Muscle layer of colon (tissue), 2 donors: ENCODE measurements at regions not wholly inside any gene's neighbourhood (a gene's known extent, or its start where the extent isn't known, plus 50 kb on each side); places are given as distances from the start of the nearest gene placed in this dataset.

ENCODE experiments used
- H3K27ac ChIP-seq: one replicate; pipeline ENCODE4 v1.7.0; 2013; ENCODE audit warnings: low read depth, mild to moderate bottlenecking, low read length, moderate library complexity
- H3K27me3 ChIP-seq, 2 donors: one replicate each; pipeline ENCODE4 v1.7.0; 2013; ENCODE audit warnings: low read length in 2 of 2, mild to moderate bottlenecking in 2 of 2; ENCODE audit not compliant: insufficient read depth in 2 of 2, control insufficient read depth in 1 of 2
- H3K36me3 ChIP-seq: one replicate; pipeline ENCODE4 v1.7.0; 2013; ENCODE audit warnings: mild to moderate bottlenecking, low read length; ENCODE audit not compliant: insufficient read depth
- H3K4me1 ChIP-seq: one replicate; pipeline ENCODE4 v1.7.0; 2013; ENCODE audit warnings: mild to moderate bottlenecking, low read length; ENCODE audit not compliant: insufficient read depth
- H3K4me3 ChIP-seq, 2 donors: one replicate each; pipeline ENCODE4 v1.7.0; 2013; ENCODE audit warnings: low read length in 2 of 2, low read depth in 1 of 2, mild to moderate bottlenecking in 1 of 2, moderate library complexity in 1 of 2
- H3K9ac ChIP-seq: one replicate; pipeline ENCODE4 v1.7.0; 2013; ENCODE audit warnings: low read length
- H3K9me3 ChIP-seq: one replicate; pipeline ENCODE4 v1.7.0; 2013; ENCODE audit warnings: mild to moderate bottlenecking, low read length
- donor health status: abdominal sarcoma.
- donor health status: Adenocarcinoma of cecum.

GRCh38 chr15:98203872-98204660 is 243.6 kb downstream of the ARRDC4 start:
- no peaks in the 10 kb centered on the region for H3K36me3 ChIP-seq
- no peak overlapping the region for H3K27ac ChIP-seq
- H3K4me1 ChIP-seq: no peaks in the 10 kb centered on the region
- H3K27me3 ChIP-seq: no peaks in the 10 kb centered on the region
- H3K9me3 ChIP-seq: no peaks in the 10 kb centered on the region
- no peak overlapping the region for H3K4me3 ChIP-seq
- H3K9ac ChIP-seq: no peak overlapping the region

DNA sequence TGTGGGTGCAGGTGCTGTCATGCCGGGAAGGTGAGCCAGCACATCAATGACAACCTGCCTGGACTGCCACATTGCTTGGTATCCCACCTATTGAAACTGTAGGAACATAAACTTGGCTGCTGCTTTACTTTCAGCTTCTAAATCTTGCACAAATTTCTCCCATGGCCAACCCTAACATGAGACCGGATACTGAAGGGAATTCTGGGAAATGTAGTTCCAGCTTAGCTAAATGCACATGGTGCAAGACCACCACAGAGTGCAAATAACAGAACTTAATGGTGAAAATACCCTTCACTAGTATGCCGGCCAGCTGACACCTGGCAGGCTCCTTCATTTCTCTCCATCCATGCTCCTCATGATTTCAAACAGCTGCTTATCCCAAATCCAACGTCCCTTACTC is 247.4 kb downstream of the ARRDC4 start:
- H3K27ac ChIP-seq: no peak overlapping the region
- H3K9me3 ChIP-seq: no peaks in the 10 kb centered on the region
- no peaks in the 10 kb centered on the region for H3K27me3 ChIP-seq
- no peak overlapping the region for H3K4me3 ChIP-seq
- H3K4me1 ChIP-seq: no peaks in the 10 kb centered on the region
- H3K9ac ChIP-seq: no peak overlapping the region
- H3K36me3 ChIP-seq: no peaks in the 10 kb centered on the region

- Histone ChIP-seq H3K4me1 (no peaks in the 10 kb centered on the region), H3K9ac (no peak overlapping the region), H3K27me3 (no peaks in the 10 kb centered on the region), H3K36me3 (no peaks in the 10 kb centered on the region), H3K4me3 (no peak overlapping the region), H3K27ac (no peak overlapping the region), H3K9me3 (no peaks in the 10 kb centered on the region)
Observed at GRCh38 chr15:98213346-98213979, 253.0 kb downstream of the ARRDC4 start.

- H3K9me3 ChIP-seq: no peaks in the 10 kb centered on the region
- no peaks in the 10 kb centered on the region for H3K4me1 ChIP-seq
- H3K27ac ChIP-seq: no peak overlapping the region
- H3K27me3 ChIP-seq: no peaks in the 10 kb centered on the region
- no peak overlapping the region for H3K9ac ChIP-seq
- H3K36me3 ChIP-seq: no peaks in the 10 kb centered on the region
- no peak overlapping the region for H3K4me3 ChIP-seq
Observed at GRCh38 chr15:98216166-98216565, 255.7 kb downstream of the ARRDC4 start.

- Histone ChIP-seq H3K27ac (no peak overlapping the region), H3K27me3 (no peaks in the 10 kb centered on the region), H3K9me3 (no peaks in the 10 kb centered on the region), H3K4me1 (no peaks in the 10 kb centered on the region), H3K36me3 (no peaks in the 10 kb centered on the region), H3K4me3 (no peak overlapping the region), H3K9ac (no peak overlapping the region)
Observed at GRCh38 chr15:98217356-98217755, 256.9 kb downstream of the ARRDC4 start.

DNA sequence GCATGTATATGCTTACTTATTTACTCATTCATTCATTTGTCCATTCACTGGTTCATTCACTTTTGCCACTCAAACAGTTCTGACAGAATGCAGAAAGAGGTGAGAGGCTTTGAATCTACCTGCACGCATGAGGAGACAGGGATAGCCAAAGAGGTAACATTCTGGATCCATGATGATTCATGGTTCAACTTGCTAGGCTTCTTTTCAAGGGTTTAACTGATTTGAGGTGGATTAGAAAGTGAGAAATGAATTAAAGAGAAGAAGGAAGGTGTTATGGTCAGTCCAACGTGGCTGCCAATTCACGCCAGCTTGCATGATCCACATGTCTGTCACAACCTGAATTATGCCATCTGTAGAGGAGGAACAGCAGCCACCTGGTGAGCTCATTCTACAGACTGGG is 260.6 kb downstream of the ARRDC4 start:
- Histone ChIP-seq H3K9ac (no peak overlapping the region), H3K4me1 (no peaks in the 10 kb centered on the region), H3K9me3 (no peaks in the 10 kb centered on the region), H3K36me3 (no peaks in the 10 kb centered on the region), H3K27ac (no peak overlapping the region), H3K27me3 (no peaks in the 10 kb centered on the region), H3K4me3 (no peak overlapping the region)

GRCh38 chr15:98221577-98221976 is 261.1 kb downstream of the ARRDC4 start:
- H3K9ac ChIP-seq: no peak overlapping the region
- no peaks in the 10 kb centered on the region for H3K27me3 ChIP-seq
- H3K4me1 ChIP-seq: no peaks in the 10 kb centered on the region
- H3K9me3 ChIP-seq: no peaks in the 10 kb centered on the region
- H3K27ac ChIP-seq: no peak overlapping the region
- H3K36me3 ChIP-seq: no peaks in the 10 kb centered on the region
- no peak overlapping the region for H3K4me3 ChIP-seq

GRCh38 chr15:98226149-98226548 is 265.6 kb downstream of the ARRDC4 start:
- H3K9me3 ChIP-seq: no peaks in the 10 kb centered on the region
- H3K36me3 ChIP-seq: no peaks in the 10 kb centered on the region
- no peak overlapping the region for H3K4me3 ChIP-seq
- no peaks in the 10 kb centered on the region for H3K4me1 ChIP-seq
- no peak overlapping the region for H3K9ac ChIP-seq
- no peak overlapping the region for H3K27ac ChIP-seq
- no peaks in the 10 kb centered on the region for H3K27me3 ChIP-seq

- Histone ChIP-seq H3K9ac (no peak overlapping the region), H3K4me1 (no peaks in the 10 kb centered on the region), H3K9me3 (no peaks in the 10 kb centered on the region), H3K27ac (no peak overlapping the region), H3K4me3 (no peak overlapping the region), H3K36me3 (no peaks in the 10 kb centered on the region), H3K27me3 (no peaks in the 10 kb centered on the region)
Observed at GRCh38 chr15:98226578-98226977, 266.1 kb downstream of the ARRDC4 start.

GRCh38 chr15:98228846-98229245 is 268.3 kb downstream of the ARRDC4 start:
- Histone ChIP-seq H3K36me3 (no peaks in the 10 kb centered on the region), H3K27me3 (no peaks in the 10 kb centered on the region), H3K27ac (no peak overlapping the region), H3K4me3 (no peak overlapping the region), H3K4me1 (no peaks in the 10 kb centered on the region), H3K9ac (no peak overlapping the region), H3K9me3 (no peaks in the 10 kb centered on the region)

DNA sequence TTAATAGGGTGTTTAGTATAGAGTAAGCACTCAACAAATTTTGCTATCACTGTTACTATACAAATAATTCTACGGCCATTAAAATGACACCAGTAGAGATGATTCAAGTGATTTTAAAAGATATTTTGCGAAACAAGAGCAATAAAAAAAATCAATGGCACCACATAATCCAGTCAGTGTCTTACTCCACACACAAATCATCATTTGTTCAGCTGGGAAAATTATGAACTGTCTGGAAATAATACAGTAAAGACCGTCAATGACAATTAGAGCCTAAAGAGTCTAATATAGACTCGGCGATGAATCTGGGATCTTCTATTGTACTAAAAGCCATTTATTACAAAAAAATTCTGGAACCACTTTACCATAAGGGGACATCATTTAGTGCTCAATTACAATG is 270.5 kb downstream of the ARRDC4 start:
- Histone ChIP-seq H3K36me3 (no peaks in the 10 kb centered on the region), H3K27ac (no peak overlapping the region), H3K4me3 (no peak overlapping the region), H3K4me1 (no peaks in the 10 kb centered on the region), H3K9ac (no peak overlapping the region), H3K27me3 (no peaks in the 10 kb centered on the region), H3K9me3 (no peaks in the 10 kb centered on the region)
